ENCODE measurements at regions not wholly inside any gene's neighbourhood (a gene's known extent, or its start where the extent isn't known, plus 50 kb on each side); places are given as distances from the start of the nearest gene placed in this dataset.

DNA sequence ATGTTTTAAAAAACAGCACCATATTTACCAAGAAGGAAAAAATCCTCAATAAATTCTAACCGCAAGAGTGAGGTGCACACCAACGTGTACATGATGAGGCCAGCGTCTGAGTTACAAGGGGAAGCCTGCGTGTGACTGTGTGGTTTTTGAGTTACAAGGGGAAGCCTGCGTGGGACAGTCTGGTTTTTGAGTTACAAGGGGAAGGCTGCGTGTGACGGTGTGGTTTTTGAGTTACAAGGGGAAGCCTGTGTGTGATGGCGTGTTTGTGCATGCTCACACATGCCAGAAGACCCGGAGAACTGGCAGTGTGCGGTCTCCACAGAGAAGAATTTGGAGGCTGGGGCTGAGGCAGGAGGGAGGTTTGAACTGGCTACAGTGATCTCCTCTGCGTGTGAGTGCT, 1376.4 kb downstream of the TBC1D22A start:
- H3K9me3 ChIP-seq (ENCODE audit: low read length) = no peaks in the 10 kb centered on the region

DNA sequence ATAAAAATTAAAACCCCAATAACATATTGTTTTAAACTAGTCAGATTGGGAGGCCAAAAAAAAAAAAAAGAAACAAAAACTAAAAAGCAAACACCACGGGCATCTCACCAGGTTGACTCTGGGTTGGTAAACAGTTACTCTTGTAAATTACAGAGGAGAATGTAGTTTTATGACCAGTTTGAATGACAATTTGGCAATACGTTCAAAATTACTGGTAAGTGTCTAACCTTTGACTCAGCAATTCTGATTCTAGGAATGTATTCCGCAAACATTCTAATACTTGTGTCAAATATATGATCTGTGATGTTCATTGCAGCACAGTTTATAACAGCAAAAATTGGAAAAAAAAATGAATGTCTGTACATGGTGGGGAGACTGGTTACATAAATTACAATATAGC, 1376.0 kb downstream of the TBC1D22A start:
- no peak overlapping the region for H2AFZ ChIP-seq (ENCODE audit: low read depth, low read length)
- no peaks in the 10 kb centered on the region for H3K9me3 ChIP-seq (ENCODE audit: low read length)
- H3K36me3 ChIP-seq (ENCODE audit: insufficient read depth, low read length) = no peaks in the 10 kb centered on the region
- H3K4me3 ChIP-seq (ENCODE audit: low read length) = no peak overlapping the region
- no peaks in the 10 kb centered on the region for H3K27me3 ChIP-seq (ENCODE audit: insufficient read depth, low read length)
- H3K4me1 ChIP-seq (ENCODE audit: insufficient read depth, low read length) = no peaks in the 10 kb centered on the region

More for the DNA sequence above, 1376.4 kb downstream of the TBC1D22A start:
- H3K4me1 ChIP-seq (ENCODE audit: insufficient read depth, low read length) = no peaks in the 10 kb centered on the region
- H3K27me3 ChIP-seq (ENCODE audit: insufficient read depth, low read length) = no peaks in the 10 kb centered on the region
- H3K4me3 ChIP-seq (ENCODE audit: low read length) = no peak overlapping the region
- no peak overlapping the region for H2AFZ ChIP-seq (ENCODE audit: low read depth, low read length)
- no peaks in the 10 kb centered on the region for H3K36me3 ChIP-seq (ENCODE audit: insufficient read depth, low read length)

DNA sequence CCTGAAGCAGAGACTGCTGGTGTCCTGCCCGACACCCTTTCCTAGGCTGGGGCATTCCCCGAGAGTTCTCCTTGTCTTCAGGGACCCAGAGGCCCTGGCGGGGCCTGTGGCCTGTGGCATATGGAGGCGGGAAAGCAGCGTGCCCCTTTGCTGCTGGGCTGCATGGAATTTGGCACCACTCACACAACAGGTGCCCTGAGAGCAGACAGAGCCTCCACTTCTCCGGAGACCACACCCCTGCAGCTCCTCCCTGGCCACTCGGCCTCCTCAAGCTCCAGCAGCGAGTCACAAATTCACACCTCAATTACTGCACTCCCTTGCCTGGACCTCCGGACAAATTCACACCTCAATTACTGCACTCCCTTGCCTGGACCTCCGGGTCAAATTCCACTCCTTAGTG, 1375.2 kb downstream of the TBC1D22A start:
- Histone ChIP-seq H3K4me3 (ENCODE audit: low read length) (no peak overlapping the region), H2AFZ (ENCODE audit: low read depth, low read length) (no peak overlapping the region), H3K4me1 (ENCODE audit: insufficient read depth, low read length) (no peaks in the 10 kb centered on the region), H3K9me3 (ENCODE audit: low read length) (no peaks in the 10 kb centered on the region), H3K27me3 (ENCODE audit: insufficient read depth, low read length) (no peaks in the 10 kb centered on the region), H3K36me3 (ENCODE audit: insufficient read depth, low read length) (no peaks in the 10 kb centered on the region)

DNA sequence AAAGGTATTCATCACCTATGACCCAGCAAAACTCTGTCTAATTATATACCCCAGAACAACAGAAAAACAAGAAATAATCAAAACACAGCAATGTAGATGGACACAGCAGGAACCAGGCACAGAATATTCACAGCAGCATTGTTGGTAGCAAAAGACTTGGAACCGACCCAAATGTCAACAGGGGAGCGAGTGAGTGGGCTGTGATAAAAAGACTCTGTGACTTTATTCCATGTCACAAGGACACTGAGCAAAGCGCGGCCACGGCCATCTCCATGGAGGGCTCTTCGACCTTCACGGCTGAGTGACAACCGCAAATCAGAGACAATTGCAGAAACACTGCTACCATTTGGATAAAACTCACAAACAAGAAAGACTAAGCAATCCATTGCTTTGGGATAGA, 1373.1 kb downstream of the TBC1D22A start:
- Histone ChIP-seq H3K27me3 (ENCODE audit: insufficient read depth, low read length) (no peaks in the 10 kb centered on the region), H3K36me3 (ENCODE audit: insufficient read depth, low read length) (no peaks in the 10 kb centered on the region), H2AFZ (ENCODE audit: low read depth, low read length) (no peak overlapping the region), H3K4me1 (ENCODE audit: insufficient read depth, low read length) (no peaks in the 10 kb centered on the region), H3K9me3 (ENCODE audit: low read length) (no peaks in the 10 kb centered on the region), H3K4me3 (ENCODE audit: low read length) (no peak overlapping the region)

DNA sequence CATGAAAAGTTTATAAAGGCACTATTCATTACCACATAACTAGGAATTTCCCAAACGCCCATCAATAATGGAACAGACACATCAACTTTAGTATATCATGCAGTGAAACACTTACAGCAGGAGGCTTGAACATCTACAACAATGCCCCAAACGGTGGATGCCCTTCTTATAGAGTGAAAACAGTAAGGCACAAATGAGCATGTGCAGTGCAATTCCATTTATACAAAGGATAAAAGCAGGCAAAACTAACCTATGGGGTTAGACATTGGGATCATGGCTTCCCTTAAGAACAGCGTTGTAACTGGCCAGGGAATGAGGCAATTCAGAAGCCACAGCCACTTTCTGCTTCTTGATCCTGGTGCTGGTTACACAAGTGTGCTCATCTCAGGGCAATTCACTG, 1363.0 kb downstream of the TBC1D22A start:
- no peak overlapping the region for H3K4me3 ChIP-seq (ENCODE audit: low read length)
- H3K9me3 ChIP-seq (ENCODE audit: low read length) = no peaks in the 10 kb centered on the region
- no peaks in the 10 kb centered on the region for H3K27me3 ChIP-seq (ENCODE audit: insufficient read depth, low read length)
- H3K4me1 ChIP-seq (ENCODE audit: insufficient read depth, low read length) = no peaks in the 10 kb centered on the region
- no peak overlapping the region for H2AFZ ChIP-seq (ENCODE audit: low read depth, low read length)
- H3K36me3 ChIP-seq (ENCODE audit: insufficient read depth, low read length) = no peaks in the 10 kb centered on the region

DNA sequence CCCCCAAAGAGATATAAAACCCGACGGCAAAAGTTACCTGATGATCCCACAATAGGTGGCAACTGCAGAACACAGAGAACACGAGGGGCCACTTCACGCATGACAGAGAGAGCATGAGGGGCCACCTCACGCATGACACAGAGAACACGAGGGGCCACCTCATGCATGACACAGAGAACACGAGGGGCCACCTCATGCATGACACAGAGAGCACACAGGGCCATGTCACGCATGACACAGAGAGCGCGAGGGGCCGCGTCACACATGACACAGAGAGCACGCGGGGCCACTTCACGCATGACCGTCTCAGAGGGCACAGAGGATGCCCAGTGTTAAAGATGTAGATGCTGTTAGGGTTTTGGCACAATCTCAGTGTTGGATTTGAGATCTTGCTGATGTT, 1359.5 kb downstream of the TBC1D22A start:
- H3K9me3 ChIP-seq (ENCODE audit: low read length) = no peaks in the 10 kb centered on the region
- no peaks in the 10 kb centered on the region for H3K36me3 ChIP-seq (ENCODE audit: insufficient read depth, low read length)
- H3K27me3 ChIP-seq (ENCODE audit: insufficient read depth, low read length) = no peaks in the 10 kb centered on the region
- H2AFZ ChIP-seq (ENCODE audit: low read depth, low read length) = no peak overlapping the region
- no peak overlapping the region for H3K4me3 ChIP-seq (ENCODE audit: low read length)
- no peaks in the 10 kb centered on the region for H3K4me1 ChIP-seq (ENCODE audit: insufficient read depth, low read length)

DNA sequence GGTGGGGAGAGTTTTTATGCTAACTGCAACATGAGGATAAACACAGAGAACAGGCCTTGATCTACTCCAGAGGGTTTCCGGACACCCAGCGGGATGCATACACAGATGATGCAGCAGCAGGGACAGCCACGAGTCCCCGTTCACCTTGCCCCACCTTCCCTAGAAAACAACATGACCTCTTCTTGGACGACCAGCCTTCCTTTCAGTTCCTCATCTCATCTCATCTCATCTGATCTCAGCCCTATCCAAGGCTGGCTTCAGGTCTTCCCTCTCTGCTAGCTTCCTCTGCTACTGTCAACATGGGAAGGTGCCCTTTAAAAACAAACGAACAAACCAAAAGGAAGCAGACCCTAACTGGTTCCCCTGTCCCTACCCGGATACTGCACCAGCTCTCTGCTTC, 1356.2 kb downstream of the TBC1D22A start:
- Histone ChIP-seq H2AFZ (ENCODE audit: low read depth, low read length) (no peak overlapping the region), H3K9me3 (ENCODE audit: low read length) (no peaks in the 10 kb centered on the region), H3K36me3 (ENCODE audit: insufficient read depth, low read length) (no peaks in the 10 kb centered on the region)

DNA sequence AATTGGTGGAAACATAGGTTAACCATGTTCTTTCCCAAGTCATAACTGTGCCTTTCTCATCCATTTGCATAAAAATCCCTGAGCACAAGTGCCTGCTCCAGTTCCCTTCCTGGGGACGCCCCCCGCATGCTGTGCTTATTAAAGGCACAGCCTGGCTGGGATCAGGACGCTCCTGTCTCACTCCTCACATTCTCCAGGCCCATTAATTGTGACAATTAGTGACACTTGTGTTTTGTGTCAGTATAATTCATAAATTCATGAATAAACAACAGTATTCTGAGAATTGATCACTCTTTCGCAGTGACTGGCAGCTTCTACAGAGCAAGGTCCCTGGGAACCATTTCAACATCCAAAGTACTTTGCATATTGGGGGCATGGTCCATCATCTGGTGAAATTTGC, 1354.4 kb downstream of the TBC1D22A start:
- no peak overlapping the region for H3K4me3 ChIP-seq (ENCODE audit: low read length)
- no peaks in the 10 kb centered on the region for H3K9me3 ChIP-seq (ENCODE audit: low read length)
- H3K36me3 ChIP-seq (ENCODE audit: insufficient read depth, low read length) = no peaks in the 10 kb centered on the region

More for the DNA sequence above, 1356.2 kb downstream of the TBC1D22A start:
- no peaks in the 10 kb centered on the region for H3K27me3 ChIP-seq (ENCODE audit: insufficient read depth, low read length)
- H3K4me3 ChIP-seq (ENCODE audit: low read length) = no peak overlapping the region
- no peaks in the 10 kb centered on the region for H3K4me1 ChIP-seq (ENCODE audit: insufficient read depth, low read length)

DNA sequence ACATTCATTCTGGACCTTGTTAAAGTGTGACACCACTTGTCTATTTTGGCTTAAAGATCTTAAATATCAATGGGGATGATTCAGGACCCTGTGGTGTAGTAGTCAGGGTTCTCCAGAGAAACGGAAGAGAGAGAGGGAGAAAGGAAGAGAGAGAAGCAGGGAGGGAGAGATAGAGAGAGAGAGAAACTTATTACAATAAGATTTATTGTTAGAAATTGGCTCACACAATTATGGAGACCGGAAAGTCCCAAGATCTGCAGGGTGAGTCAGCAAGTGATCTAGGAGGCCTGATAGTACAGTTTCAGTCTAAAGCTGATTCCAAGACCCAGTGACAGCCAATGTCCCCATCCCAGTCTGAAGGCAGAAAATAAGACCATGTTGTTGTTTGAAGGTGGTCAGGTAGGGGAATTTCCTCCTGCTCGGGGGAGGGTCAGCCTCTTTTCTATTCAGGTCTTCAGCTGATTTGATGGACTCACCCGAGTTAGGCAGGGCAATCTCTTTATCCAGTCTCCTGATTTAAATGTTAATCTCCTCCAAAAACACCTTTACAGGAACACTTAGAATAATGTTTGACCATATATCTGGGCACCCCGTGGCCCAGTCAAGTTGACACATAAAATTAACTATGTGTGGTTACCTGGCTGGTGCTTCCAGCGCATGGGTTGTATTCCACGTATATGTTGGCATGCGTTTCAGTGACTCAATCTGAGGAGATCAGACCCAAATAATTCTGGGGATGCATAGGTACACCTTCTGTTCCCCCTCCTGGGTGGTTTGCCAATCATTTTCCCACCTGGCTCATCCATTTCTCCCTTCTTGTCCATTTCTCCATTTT, 1350.5 kb downstream of the TBC1D22A start:
- H3K27me3 ChIP-seq (ENCODE audit: insufficient read depth, low read length) = no peaks in the 10 kb centered on the region
- H3K9me3 ChIP-seq (ENCODE audit: low read length) = no peaks in the 10 kb centered on the region
- H3K4me3 ChIP-seq (ENCODE audit: low read length) = no peak overlapping the region
- H3K36me3 ChIP-seq (ENCODE audit: insufficient read depth, low read length) = no peaks in the 10 kb centered on the region
- H2AFZ ChIP-seq (ENCODE audit: low read depth, low read length) = no peak overlapping the region
- no peaks in the 10 kb centered on the region for H3K4me1 ChIP-seq (ENCODE audit: insufficient read depth, low read length)

More for the DNA sequence above, 1354.4 kb downstream of the TBC1D22A start:
- Histone ChIP-seq H3K27me3 (ENCODE audit: insufficient read depth, low read length) (no peaks in the 10 kb centered on the region), H2AFZ (ENCODE audit: low read depth, low read length) (no peak overlapping the region), H3K4me1 (ENCODE audit: insufficient read depth, low read length) (no peaks in the 10 kb centered on the region)

DNA sequence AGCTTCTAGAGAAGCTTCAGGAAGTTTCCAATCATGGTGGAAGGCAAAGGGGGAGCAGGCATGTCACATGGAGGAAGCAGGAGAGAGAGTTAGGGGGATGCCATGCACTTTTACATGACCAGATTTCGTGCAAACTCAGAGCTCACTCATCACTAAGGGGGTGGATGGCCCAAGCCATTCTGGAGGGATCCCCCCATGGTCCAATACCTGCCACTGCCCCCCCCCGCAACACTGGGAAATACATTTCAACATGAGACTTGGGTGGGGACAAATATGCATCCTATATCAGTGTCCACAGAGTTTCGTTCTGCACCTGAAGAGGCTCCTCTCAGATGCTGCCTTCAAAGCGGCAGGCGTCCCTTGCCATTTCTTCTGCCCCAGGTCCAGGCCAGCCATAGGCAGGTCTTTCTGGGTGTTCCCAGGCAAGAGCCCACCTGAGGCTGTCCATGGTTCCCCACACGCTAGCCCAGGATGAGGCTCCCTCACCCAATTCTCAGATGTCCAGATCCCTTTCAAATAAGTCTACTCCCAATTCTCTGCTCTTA, 1344.3 kb downstream of the TBC1D22A start:
- Histone ChIP-seq H3K4me3 (ENCODE audit: low read length) (no peak overlapping the region), H2AFZ (ENCODE audit: low read depth, low read length) (no peak overlapping the region), H3K4me1 (ENCODE audit: insufficient read depth, low read length) (no peaks in the 10 kb centered on the region), H3K27me3 (ENCODE audit: insufficient read depth, low read length) (no peaks in the 10 kb centered on the region), H3K9me3 (ENCODE audit: low read length) (no peaks in the 10 kb centered on the region), H3K36me3 (ENCODE audit: insufficient read depth, low read length) (no peaks in the 10 kb centered on the region)

DNA sequence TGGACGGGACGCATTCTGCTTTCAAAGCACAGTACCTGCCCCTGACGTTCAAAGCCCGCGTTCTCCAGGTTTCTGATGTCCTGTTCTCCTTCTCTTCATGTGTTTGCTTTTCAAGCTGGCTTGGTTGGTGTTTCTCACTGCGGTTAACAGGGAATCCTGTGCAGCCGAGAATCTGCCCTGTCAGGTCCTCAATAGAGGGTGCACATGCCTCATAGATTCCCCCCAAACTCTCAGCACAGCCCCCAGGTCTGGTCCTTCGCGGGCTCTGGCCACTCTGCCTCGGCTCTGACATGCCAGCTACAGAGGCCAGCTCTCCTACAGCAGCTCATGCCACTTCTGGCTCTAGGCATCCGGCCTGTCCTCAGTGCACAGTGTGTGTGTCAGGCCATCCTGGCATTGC, 1343.8 kb downstream of the TBC1D22A start:
- H3K4me1 ChIP-seq (ENCODE audit: insufficient read depth, low read length) = no peaks in the 10 kb centered on the region
- no peak overlapping the region for H3K4me3 ChIP-seq (ENCODE audit: low read length)
- no peak overlapping the region for H2AFZ ChIP-seq (ENCODE audit: low read depth, low read length)
- H3K27me3 ChIP-seq (ENCODE audit: insufficient read depth, low read length) = no peaks in the 10 kb centered on the region
- no peaks in the 10 kb centered on the region for H3K36me3 ChIP-seq (ENCODE audit: insufficient read depth, low read length)
- H3K9me3 ChIP-seq (ENCODE audit: low read length) = no peaks in the 10 kb centered on the region

DNA sequence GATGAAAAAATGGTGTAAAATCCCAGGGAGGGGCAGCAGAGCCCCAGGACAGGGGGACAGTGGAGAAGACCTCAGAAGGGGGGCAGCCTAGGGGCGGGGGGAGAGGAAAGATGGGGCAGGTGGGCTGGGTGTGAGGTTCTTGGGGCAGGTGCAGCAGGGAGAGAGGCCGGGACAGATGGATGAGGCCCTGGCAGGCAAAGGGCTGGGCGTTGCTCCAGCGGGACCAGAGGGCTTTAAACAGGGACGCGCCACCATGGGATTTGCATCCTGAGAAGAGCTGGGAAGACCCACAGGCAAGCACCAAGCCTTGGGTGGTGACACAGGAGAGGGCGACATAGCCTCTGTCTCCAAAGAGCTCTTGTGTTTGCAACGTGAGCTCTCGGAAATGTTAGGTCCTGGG, 1342.8 kb downstream of the TBC1D22A start:
- no peaks in the 10 kb centered on the region for H3K36me3 ChIP-seq (ENCODE audit: insufficient read depth, low read length)
- H3K4me3 ChIP-seq (ENCODE audit: low read length) = no peak overlapping the region
- H2AFZ ChIP-seq (ENCODE audit: low read depth, low read length) = no peak overlapping the region
- no peaks in the 10 kb centered on the region for H3K4me1 ChIP-seq (ENCODE audit: insufficient read depth, low read length)
- no peaks in the 10 kb centered on the region for H3K9me3 ChIP-seq (ENCODE audit: low read length)
- no peaks in the 10 kb centered on the region for H3K27me3 ChIP-seq (ENCODE audit: insufficient read depth, low read length)

DNA sequence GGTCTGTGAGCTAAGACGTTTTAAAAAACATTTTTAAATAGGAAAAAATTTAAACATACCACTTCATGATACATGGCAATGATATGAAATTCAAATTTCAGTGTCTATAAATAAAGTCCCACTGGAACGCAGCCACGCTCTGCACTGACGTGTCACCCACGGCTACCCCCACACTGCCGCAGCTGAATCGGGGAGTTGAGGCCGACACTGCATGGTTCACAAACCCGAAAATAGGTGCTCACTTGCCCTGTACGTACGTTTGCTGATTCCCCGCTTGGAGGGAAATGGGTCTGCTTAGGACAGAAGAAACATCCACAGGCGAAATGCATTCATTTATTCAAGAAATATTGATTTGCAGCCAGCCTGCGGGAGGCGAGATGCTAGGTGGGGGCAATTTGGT, 1342.3 kb downstream of the TBC1D22A start:
- Histone ChIP-seq H3K9me3 (ENCODE audit: low read length) (no peaks in the 10 kb centered on the region), H3K4me3 (ENCODE audit: low read length) (no peak overlapping the region), H2AFZ (ENCODE audit: low read depth, low read length) (no peak overlapping the region), H3K36me3 (ENCODE audit: insufficient read depth, low read length) (no peaks in the 10 kb centered on the region), H3K27me3 (ENCODE audit: insufficient read depth, low read length) (no peaks in the 10 kb centered on the region), H3K4me1 (ENCODE audit: insufficient read depth, low read length) (no peaks in the 10 kb centered on the region)

Measured in neuron (in vitro differentiated cells).